GM18907 (cell line): ENCODE measurements at regions not wholly inside any gene's neighbourhood (a gene's known extent, or its start where the extent isn't known, plus 50 kb on each side); places are given as distances from the start of the nearest gene placed in this dataset.
"Not testable (repeated sequence)": the region's sequence is repeated elsewhere in the genome, so short reads cannot be mapped to it uniquely, and the experiment has no call there.

Experiments used
- ATAC-seq: cut with Tn5 transposase; IDR thresholded peaks from one replicate; pipeline ENCODE4 v1.9.1; 2021; ENCODE audit warnings: mild to moderate bottlenecking, moderate library complexity; ENCODE audit not compliant: unreplicated experiment

DNA sequence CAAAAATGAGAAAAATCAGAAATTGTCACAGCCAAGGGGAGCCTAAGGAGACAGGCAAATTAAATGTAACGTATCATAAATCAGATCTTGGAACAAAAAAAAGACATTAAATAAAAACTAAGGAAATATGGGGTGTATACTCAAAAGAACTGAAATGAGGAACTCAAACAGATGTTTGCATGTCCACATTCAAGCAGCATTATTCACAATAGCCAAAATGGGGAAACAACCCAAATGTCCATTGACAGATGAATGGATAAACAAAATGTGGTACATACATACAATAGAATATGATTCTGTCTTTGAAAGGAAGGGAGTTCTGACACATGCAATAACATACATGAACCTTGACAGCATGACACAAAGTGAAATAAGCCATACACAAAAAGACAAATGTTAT, 155.8 kb upstream of the KLF7 start:
- no peak for ATAC-seq

DNA sequence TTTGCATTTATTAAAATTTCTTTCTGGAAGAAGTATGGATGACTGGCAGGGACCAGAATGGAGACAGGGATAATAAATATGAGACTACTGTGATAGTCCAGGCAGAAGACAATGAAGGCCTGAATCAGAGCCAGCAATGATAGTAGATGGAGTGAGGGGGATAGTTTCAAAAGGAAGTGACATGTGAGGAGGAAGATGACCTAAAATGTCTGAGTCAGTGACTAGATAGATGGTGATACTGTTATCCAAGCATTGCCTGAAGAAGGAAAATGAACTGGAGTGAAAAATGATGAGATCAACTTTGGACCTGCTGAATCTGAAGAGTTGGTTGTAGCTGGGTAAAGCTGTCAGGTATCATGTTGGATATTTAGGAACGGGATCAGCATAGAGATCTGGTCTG, 158.3 kb upstream of the KLF7 start:
- no peak for ATAC-seq

- ATAC-seq = no peak
Measured at GRCh38 chr2:207327513-207327912, 161.8 kb upstream of the KLF7 start.

- peak; percentile 38 for ATAC-seq
Measured at GRCh38 chr2:207328944-207329386, 163.2 kb upstream of the KLF7 start.

DNA sequence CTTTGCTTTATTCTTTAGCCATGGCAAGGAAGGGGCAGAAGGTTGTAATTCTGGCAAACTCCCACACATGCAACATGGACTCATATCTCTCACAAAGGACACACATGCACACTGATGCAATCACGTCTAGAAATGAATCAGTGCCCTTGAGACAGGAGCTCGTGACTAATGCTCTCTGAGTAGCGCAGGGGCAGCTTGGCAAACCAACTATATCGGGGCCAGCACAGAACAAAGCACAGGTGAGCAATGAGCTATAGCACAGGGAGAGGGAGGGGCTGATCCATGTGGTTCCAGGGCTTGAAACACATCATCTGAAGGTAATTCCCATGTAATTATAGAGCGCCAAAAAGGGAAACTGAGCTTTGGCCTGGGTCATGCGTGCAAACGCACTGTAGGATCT, 165.2 kb upstream of the KLF7 start:
- ATAC-seq = peak; percentile 71

GRCh38 chr2:207331674-207332073, 165.9 kb upstream of the KLF7 start:
- ATAC-seq = no peak

DNA sequence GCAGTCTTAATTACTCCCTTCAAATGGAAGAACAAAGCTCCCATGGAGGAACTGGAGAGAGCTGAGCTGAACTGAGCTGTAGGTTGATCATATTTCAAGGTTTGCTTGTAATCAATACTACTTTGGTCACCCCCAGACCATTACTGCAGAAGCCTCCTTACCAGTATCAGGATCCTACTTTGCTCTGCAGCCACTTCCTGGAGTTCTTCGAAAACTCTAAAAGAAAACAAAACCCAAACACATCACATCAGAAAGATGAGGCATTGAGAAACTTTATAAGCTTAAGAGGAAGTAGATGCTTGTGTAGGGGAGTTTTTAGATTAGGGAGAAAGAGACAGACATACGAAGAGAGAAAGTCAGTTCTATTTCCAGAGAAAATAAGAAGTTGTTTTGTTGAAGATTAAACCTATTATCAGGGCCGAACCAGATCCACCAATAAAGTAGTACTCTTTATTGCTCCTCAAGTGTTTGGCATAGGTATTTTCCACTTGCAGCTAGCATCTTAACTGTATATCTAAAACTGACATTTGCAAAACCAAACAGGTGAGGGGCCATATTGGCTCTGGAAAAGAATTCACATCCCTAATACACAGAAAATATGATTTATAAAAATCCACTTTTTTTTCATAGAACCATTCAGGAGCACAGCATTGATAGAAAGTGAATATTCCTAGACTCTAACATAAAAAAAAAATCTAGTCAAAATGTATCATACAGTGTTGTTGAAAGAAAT, 166.9 kb upstream of the KLF7 start:
- ATAC-seq = peak; percentile 32

GRCh38 chr2:207333599-207334300, 168.0 kb upstream of the KLF7 start:
- ATAC-seq = no peak

- no peak for ATAC-seq
Measured at GRCh38 chr2:207334301-207334623, 168.5 kb upstream of the KLF7 start.

- no peak for ATAC-seq
Measured at GRCh38 chr2:207334624-207335371, 169.1 kb upstream of the KLF7 start.

GRCh38 chr2:207337234-207338219, 171.8 kb upstream of the KLF7 start:
- ATAC-seq = peak; percentile 51

DNA sequence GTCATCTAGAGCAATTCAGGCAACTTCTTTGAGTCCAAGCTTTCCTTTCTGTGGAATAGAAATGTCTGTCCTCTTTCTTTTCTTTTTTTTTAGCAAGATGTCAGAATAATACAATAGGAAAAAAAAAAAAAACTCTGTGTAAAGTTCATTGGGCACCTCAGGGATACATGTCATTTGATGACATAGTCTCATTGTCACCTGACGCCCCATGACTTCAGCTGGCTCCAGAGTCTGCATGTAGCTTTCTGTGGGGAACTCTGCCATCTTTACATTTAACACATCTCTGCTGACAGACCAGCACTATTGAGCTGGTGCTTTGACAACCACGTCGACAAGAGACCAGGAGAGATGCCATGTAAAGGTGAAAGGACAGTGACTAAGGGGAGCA, 172.5 kb upstream of the KLF7 start:
- no peak for ATAC-seq

GRCh38 chr2:207338610-207339009, 172.9 kb upstream of the KLF7 start:
- no peak for ATAC-seq

GRCh38 chr2:207341112-207341750, 175.5 kb upstream of the KLF7 start:
- no peak for ATAC-seq

DNA sequence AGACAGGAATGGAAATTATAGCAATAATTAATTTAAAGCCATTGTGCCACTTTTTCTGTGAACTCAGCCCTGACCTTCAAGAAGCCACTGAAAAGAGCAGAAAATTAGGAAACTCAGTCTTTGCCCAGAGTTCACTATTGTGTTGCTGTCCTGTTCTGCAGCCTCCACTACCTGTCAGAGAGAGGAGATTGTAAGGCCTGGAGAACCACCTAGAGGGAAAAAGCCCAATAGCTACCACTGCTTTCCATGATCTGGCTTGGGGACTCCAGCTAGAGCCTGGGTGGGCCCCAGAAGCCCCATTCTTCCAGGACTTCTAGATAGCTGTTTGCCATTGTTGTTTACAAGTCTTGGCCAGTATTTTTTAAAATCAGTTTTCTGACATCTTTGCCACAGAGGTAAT, 176.1 kb upstream of the KLF7 start:
- no peak for ATAC-seq

DNA sequence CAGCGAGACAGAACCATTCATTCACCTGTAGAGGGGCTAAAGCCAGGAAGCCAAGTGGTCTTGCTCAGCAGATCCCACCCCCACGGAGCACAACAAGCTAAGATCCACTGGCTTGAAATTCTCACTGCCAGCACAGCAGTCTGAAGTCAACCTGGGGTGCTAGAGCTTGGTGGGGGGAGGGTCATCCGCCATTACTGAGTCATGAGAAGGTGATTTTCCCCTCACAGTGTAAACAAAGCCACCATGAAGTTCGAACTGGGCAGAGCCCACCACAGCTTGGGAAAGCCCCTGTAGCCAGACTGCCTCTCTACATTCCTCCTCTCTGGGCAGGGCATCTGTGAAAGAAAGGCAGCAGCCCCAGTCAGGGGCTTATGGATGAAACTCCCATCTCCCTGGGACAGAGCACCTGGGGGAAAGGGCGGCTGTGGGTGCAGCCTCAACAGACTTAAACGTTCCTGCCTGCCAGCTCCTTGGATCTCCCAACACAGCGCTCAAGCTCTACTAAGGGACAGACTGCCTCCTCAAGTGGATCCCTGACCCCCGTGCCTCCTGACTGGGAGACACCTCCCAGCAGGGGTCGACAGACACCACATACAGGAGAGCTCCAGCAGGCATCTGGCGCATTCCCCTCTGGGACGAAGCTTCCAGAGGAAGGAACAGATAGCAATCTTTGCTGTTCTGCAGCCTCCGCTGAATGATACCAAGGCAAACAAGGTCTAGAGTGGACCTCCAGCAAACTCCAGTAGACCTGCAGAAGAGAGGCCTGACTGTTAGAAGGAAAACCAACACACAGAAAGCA, 179.0 kb upstream of the KLF7 start:
- not testable (repeated sequence) for ATAC-seq

DNA sequence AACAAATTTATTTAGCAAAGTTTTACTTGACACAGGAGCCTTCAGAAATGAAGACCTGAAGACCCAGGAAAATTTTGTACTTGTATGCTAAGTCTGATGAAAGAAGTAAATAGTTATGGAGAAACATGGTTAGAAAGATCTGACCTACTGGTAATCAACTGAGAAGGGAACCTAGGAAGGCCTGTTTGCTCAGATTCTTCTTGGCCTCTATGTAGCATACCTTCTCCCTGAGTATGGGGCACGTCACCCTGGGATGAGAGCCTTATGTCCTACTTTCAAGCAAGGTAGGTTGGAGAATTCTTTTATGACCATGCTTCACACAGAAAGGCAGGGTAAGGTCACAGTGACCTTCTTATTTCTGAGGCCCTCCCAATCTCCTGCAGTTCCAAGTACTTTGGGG, 178.6 kb upstream of the CREB1 start:
- no peak for ATAC-seq

GRCh38 chr2:207352978-207353671, 176.6 kb upstream of the CREB1 start:
- ATAC-seq = peak; percentile 83

- ATAC-seq = no peak
Measured at GRCh38 chr2:207353836-207354235, 175.9 kb upstream of the CREB1 start.
